ENCODE measurements at regions not wholly inside any gene's neighbourhood (a gene's known extent, or its start where the extent isn't known, plus 50 kb on each side); places are given as distances from the start of the nearest gene placed in this dataset.

DNA sequence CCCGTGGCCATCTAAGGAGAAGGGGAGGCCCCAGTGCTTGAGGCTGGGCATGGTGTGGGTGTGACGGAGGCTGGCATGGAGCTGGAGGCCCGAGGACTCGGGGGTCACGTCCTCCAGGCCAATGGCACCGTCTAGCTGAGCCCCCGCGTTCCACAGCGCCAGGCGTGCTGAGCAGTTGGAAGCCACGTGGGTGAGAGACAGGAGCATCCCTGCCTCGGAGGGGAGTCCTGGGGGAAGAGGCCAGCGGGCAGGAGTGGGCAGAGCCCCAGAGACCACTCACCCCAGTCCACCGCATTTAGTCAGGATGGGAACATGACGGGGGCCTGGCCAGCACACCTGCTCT lies 78.8 kb downstream of the RMI2 start:
- no peak for TF ChIP-seq POLR2A (IDR thresholded peaks at IDR 0.05; ENCODE audit: low read depth)
- TF ChIP-seq, protein P1, sequence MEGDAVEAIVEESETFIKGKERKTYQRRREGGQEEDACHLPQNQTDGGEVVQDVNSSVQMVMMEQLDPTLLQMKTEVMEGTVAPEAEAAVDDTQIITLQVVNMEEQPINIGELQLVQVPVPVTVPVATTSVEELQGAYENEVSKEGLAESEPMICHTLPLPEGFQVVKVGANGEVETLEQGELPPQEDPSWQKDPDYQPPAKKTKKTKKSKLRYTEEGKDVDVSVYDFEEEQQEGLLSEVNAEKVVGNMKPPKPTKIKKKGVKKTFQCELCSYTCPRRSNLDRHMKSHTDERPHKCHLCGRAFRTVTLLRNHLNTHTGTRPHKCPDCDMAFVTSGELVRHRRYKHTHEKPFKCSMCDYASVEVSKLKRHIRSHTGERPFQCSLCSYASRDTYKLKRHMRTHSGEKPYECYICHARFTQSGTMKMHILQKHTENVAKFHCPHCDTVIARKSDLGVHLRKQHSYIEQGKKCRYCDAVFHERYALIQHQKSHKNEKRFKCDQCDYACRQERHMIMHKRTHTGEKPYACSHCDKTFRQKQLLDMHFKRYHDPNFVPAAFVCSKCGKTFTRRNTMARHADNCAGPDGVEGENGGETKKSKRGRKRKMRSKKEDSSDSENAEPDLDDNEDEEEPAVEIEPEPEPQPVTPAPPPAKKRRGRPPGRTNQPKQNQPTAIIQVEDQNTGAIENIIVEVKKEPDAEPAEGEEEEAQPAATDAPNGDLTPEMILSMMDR (IDR thresholded peaks at IDR 0.05), result no peak
- no peak for TF ChIP-seq POLR2AphosphoS5 (IDR thresholded peaks at IDR 0.05)

Measured in esophagus muscularis mucosa (tissue), 3 donors.